ENCODE measurements at regions not wholly inside any gene's neighbourhood (a gene's known extent, or its start where the extent isn't known, plus 50 kb on each side); places are given as distances from the start of the nearest gene placed in this dataset.

- POLR2A ChIA-PET = no interaction called here
- DNase-seq (ENCODE audit: low read depth, low spot score) (no peak), ATAC-seq (no peak)
- in situ Hi-C loops (cut with HindIII; ENCODE audit: low pct_unique_long_range_greater_than_20kb, low sequenced_read_pairs) = no loop called here
- BruUV-seq (replicated peaks) = no TSS peak
- H3K9me3 ChIP-seq (ENCODE audit: control insufficient read depth, insufficient read depth, low read depth, low read length) = peaks cover 6% of the 10 kb centered on the region; the same call in 1 of the 2 replicates
- H3K4me1 ChIP-seq (ENCODE audit: control insufficient read depth, insufficient read depth, low read length) = no peaks in the 10 kb centered on the region
- peak overlapping the region; percentile 57; the same call in 1 of the 2 replicates for H3K27ac ChIP-seq (ENCODE audit: low read length)
- no peak overlapping the region for H3K4me3 ChIP-seq (ENCODE audit: low read depth in 2 of 2, low read length in 2 of 2)
- CTCF ChIA-PET = no interaction called here
- TF ChIP-seq SIN3A (IDR thresholded peaks at IDR 0.05; ENCODE audit: borderline replicate concordance, insufficient read depth, low read depth, low read length) = no peak
- no peak for TF ChIP-seq CTCF (IDR thresholded peaks at IDR 0.05)
- TF ChIP-seq TCF7L2 (IDR thresholded peaks at IDR 0.05; ENCODE audit: low read depth, low read length) = no peak
- H3K36me3 ChIP-seq (ENCODE audit: control insufficient read depth, insufficient read depth, low read length) = no peaks in the 10 kb centered on the region
- intact Hi-C loops (cut with micrococcal nuclease; ENCODE audit: unreplicated experiment) = no loop called here
- H3K27me3 ChIP-seq (ENCODE audit: control insufficient read depth, insufficient read depth, low read length) = no peaks in the 10 kb centered on the region
Observed at GRCh38 chr5:125439243-125439642, 692.8 kb upstream of the ZNF608 start.

GRCh38 chr5:125440905-125441304 is 694.5 kb upstream of the ZNF608 start:
- ATAC-seq (no peak), DNase-seq (ENCODE audit: low read depth, low spot score) (no peak)
- in situ Hi-C loops (cut with HindIII; ENCODE audit: low pct_unique_long_range_greater_than_20kb, low sequenced_read_pairs) (no loop called here), intact Hi-C loops (cut with micrococcal nuclease; ENCODE audit: unreplicated experiment) (no loop called here)
- Histone ChIP-seq H3K9me3 (ENCODE audit: control insufficient read depth, insufficient read depth, low read depth, low read length) (peaks cover 6% of the 10 kb centered on the region; the same call in 1 of the 2 replicates), H3K4me1 (ENCODE audit: control insufficient read depth, insufficient read depth, low read length) (no peaks in the 10 kb centered on the region), H3K36me3 (ENCODE audit: control insufficient read depth, insufficient read depth, low read length) (no peaks in the 10 kb centered on the region), H3K27ac (ENCODE audit: low read length) (peak overlapping the region; percentile 29; the same call in 1 of the 2 replicates), H3K4me3 (ENCODE audit: low read depth in 2 of 2, low read length in 2 of 2) (no peak overlapping the region), H3K27me3 (ENCODE audit: control insufficient read depth, insufficient read depth, low read length) (no peaks in the 10 kb centered on the region)
- no TSS peak for BruUV-seq (replicated peaks)
- CTCF ChIA-PET = no interaction called here
- POLR2A ChIA-PET = no interaction called here
- no peak for TF ChIP-seq POLR2AphosphoS5 (IDR thresholded peaks at IDR 0.05; ENCODE audit: low read depth, low read length)
- TF ChIP-seq CTCF (IDR thresholded peaks at IDR 0.05) = no peak
- TF ChIP-seq SIN3A (IDR thresholded peaks at IDR 0.05; ENCODE audit: borderline replicate concordance, insufficient read depth, low read depth, low read length) = no peak
- TF ChIP-seq TCF7L2 (IDR thresholded peaks at IDR 0.05; ENCODE audit: low read depth, low read length) = no peak
- no peak for TF ChIP-seq REST (IDR thresholded peaks at IDR 0.05; ENCODE audit: insufficient read depth in 1 of 2, low read depth in 2 of 2, low read length in 1 of 2)
